Subcutaneous abdominal adipose tissue (tissue), 5 donors: ENCODE measurements at regions not wholly inside any gene's neighbourhood (a gene's known extent, or its start where the extent isn't known, plus 50 kb on each side); places are given as distances from the start of the nearest gene placed in this dataset.
"Not testable (repeated sequence)": the region's sequence is repeated elsewhere in the genome, so short reads cannot be mapped to it uniquely, and the experiment has no call there.

Experiments used
- H3K27ac ChIP-seq: one replicate; pipeline ENCODE4 v1.7.0; 2013; ENCODE audit warnings: low read depth, mild to moderate bottlenecking, inconsistent platforms, low read length, moderate library complexity
- H3K27me3 ChIP-seq, 5 donors: one replicate each; pipeline ENCODE4 v1.7.0; 2013; ENCODE audit warnings: low read length in 5 of 5, inconsistent platforms in 1 of 5; ENCODE audit not compliant: control insufficient read depth in 5 of 5, insufficient read depth in 4 of 5
- H3K36me3 ChIP-seq, 5 donors: one replicate each; pipeline ENCODE4 v1.7.0; 2013; ENCODE audit warnings: low read length in 5 of 5; ENCODE audit not compliant: control insufficient read depth in 5 of 5, insufficient read depth in 5 of 5
- H3K4me1 ChIP-seq, 5 donors: one replicate each; pipeline ENCODE4 v1.7.0; 2013; ENCODE audit warnings: low read length in 5 of 5, mild to moderate bottlenecking in 3 of 5, moderate library complexity in 1 of 5; ENCODE audit not compliant: control insufficient read depth in 5 of 5, insufficient read depth in 5 of 5
- H3K4me3 ChIP-seq, 5 donors: one replicate each; pipeline ENCODE4 v1.7.0; 2013; ENCODE audit warnings: low read length in 5 of 5, low read depth in 1 of 5
- H3K9ac ChIP-seq, 5 donors: one replicate each; pipeline ENCODE4 v1.7.0; 2013; ENCODE audit warnings: low read length in 5 of 5, mild to moderate bottlenecking in 4 of 5, moderate library complexity in 3 of 5
- H3K9me3 ChIP-seq, 5 donors: one replicate each; pipeline ENCODE4 v1.7.0; 2013; ENCODE audit warnings: low read length in 5 of 5; ENCODE audit not compliant: control insufficient read depth in 5 of 5
- donor health status: healthy.
- donor health status: healthy.
- donor health status: healthy.
- donor health status: healthy.
- donor health status: healthy.

- H3K9ac ChIP-seq: no peak overlapping the region
Measured at GRCh38 chr2:57210855-57211254, 835.8 kb upstream of the VRK2 start.

GRCh38 chr2:57217013-57217412 is 829.6 kb upstream of the VRK2 start:
- no peak overlapping the region for H3K9ac ChIP-seq

More at GRCh38 chr2:57210855-57211254, 835.8 kb upstream of the VRK2 start:
- Histone ChIP-seq H3K27ac (no peak overlapping the region), H3K4me3 (no peak overlapping the region), H3K9me3 (peaks cover 0 to 5% (median 0%) of the 10 kb centered on the region in 5 donors), H3K4me1 (no peaks in the 10 kb centered on the region), H3K27me3 (no peaks in the 10 kb centered on the region), H3K36me3 (no peaks in the 10 kb centered on the region)

GRCh38 chr2:57218206-57218605 is 828.4 kb upstream of the VRK2 start:
- Histone ChIP-seq H3K27ac (no peak overlapping the region), H3K4me3 (no peak overlapping the region), H3K36me3 (no peaks in the 10 kb centered on the region), H3K9me3 (peaks cover 8 to 35% (median 24%) of the 10 kb centered on the region in 5 donors), H3K27me3 (no peaks in the 10 kb centered on the region), H3K4me1 (no peaks in the 10 kb centered on the region), H3K9ac (no peak overlapping the region)

More at GRCh38 chr2:57217013-57217412, 829.6 kb upstream of the VRK2 start:
- H3K36me3 ChIP-seq: no peaks in the 10 kb centered on the region
- no peaks in the 10 kb centered on the region for H3K27me3 ChIP-seq
- no peak overlapping the region for H3K27ac ChIP-seq
- H3K4me3 ChIP-seq: no peak overlapping the region
- peaks cover 8 to 35% (median 24%) of the 10 kb centered on the region in 5 donors for H3K9me3 ChIP-seq
- H3K4me1 ChIP-seq: no peaks in the 10 kb centered on the region

GRCh38 chr2:57229706-57230105 is 816.9 kb upstream of the VRK2 start:
- not testable (repeated sequence) for H3K4me1 ChIP-seq, H3K27me3 ChIP-seq, H3K36me3 ChIP-seq, H3K9ac ChIP-seq, H3K27ac ChIP-seq, H3K9me3 ChIP-seq, H3K4me3 ChIP-seq

GRCh38 chr2:57232341-57232740 is 814.3 kb upstream of the VRK2 start:
- not testable (repeated sequence) for H3K9ac ChIP-seq, H3K4me3 ChIP-seq, H3K27ac ChIP-seq, H3K27me3 ChIP-seq, H3K36me3 ChIP-seq, H3K9me3 ChIP-seq, H3K4me1 ChIP-seq

GRCh38 chr2:57251495-57251894 is 795.1 kb upstream of the VRK2 start:
- H3K9ac ChIP-seq, H3K4me3 ChIP-seq, H3K27ac ChIP-seq, H3K36me3 ChIP-seq, H3K4me1 ChIP-seq, H3K27me3 ChIP-seq: not testable (repeated sequence)
- H3K9me3 ChIP-seq: peaks cover 4 to 28% (median 11%) of the 10 kb centered on the region in 5 donors

GRCh38 chr2:57276408-57276807 is 770.2 kb upstream of the VRK2 start:
- not testable (repeated sequence) for H3K4me3 ChIP-seq, H3K9ac ChIP-seq, H3K27me3 ChIP-seq, H3K27ac ChIP-seq, H3K36me3 ChIP-seq, H3K4me1 ChIP-seq
- peaks cover 0 to 19% (median 11%) of the 10 kb centered on the region in 5 donors for H3K9me3 ChIP-seq

- Histone ChIP-seq H3K27me3 (no peaks in the 10 kb centered on the region), H3K9me3 (peaks cover 0 to 19% (median 11%) of the 10 kb centered on the region in 5 donors)
Measured at GRCh38 chr2:57278451-57278850, 768.2 kb upstream of the VRK2 start.

GRCh38 chr2:57291209-57291608 is 755.4 kb upstream of the VRK2 start:
- no peaks in the 10 kb centered on the region for H3K27me3 ChIP-seq
- H3K36me3 ChIP-seq: no peaks in the 10 kb centered on the region
- no peaks in the 10 kb centered on the region for H3K4me1 ChIP-seq
- no peak overlapping the region for H3K27ac ChIP-seq
- H3K9me3 ChIP-seq: peaks cover 0 to 3% (median 0%) of the 10 kb centered on the region in 5 donors
- H3K4me3 ChIP-seq: no peak overlapping the region
- no peak overlapping the region for H3K9ac ChIP-seq

More at GRCh38 chr2:57278451-57278850, 768.2 kb upstream of the VRK2 start:
- Histone ChIP-seq H3K27ac (no peak overlapping the region), H3K9ac (no peak overlapping the region), H3K4me3 (no peak overlapping the region), H3K36me3 (no peaks in the 10 kb centered on the region), H3K4me1 (no peaks in the 10 kb centered on the region)

GRCh38 chr2:57296795-57297517 is 749.6 kb upstream of the VRK2 start:
- Histone ChIP-seq H3K27ac (no peak overlapping the region), H3K27me3 (no peaks in the 10 kb centered on the region), H3K9me3 (no peaks in the 10 kb centered on the region), H3K4me3 (no peak overlapping the region), H3K36me3 (no peaks in the 10 kb centered on the region), H3K9ac (no peak overlapping the region), H3K4me1 (no peaks in the 10 kb centered on the region)
